GM23338 (cell line): ENCODE measurements at regions not wholly inside any gene's neighbourhood (a gene's known extent, or its start where the extent isn't known, plus 50 kb on each side); places are given as distances from the start of the nearest gene placed in this dataset.

Experiments used
- ATAC-seq: fragments of 200-7000 bp; cut with Tn5 transposase; 3 replicates; pipeline ENCODE4 v1.9.1; 2020
- DNase-seq: peaks from one replicate; pipeline ENCODE4 v3.0.0-alpha.2; 2015; ENCODE audit warnings: low spot score
- H2AFZ ChIP-seq: fragments of 200-600 bp; sonication (generic); 2 replicates; pipeline ENCODE4 v1.8.0; 2016; ENCODE audit warnings: antibody characterized with exemption, mild to moderate bottlenecking, moderate library complexity
- H3F3A ChIP-seq: fragments of 200-600 bp; sonication (generic); replicated peaks from 2 replicates; pipeline ENCODE4 v1.8.0; 2017; ENCODE audit warnings: antibody characterized with exemption, mixed run types, low read depth
- H3K27ac ChIP-seq: fragments of 200-600 bp; sonication (generic); 2 replicates; pipeline ENCODE4 v1.6.1; 2016; ENCODE audit warnings: low read depth
- H3K27me3 ChIP-seq: fragments of 200-600 bp; sonication (generic); 2 replicates; pipeline ENCODE4 v1.8.0; 2016; ENCODE audit warnings: mild to moderate bottlenecking, mixed run types, moderate library complexity; ENCODE audit not compliant: insufficient read depth
- H3K36me3 ChIP-seq: fragments of 200-600 bp; sonication (generic); 2 replicates; pipeline ENCODE4 v1.8.0; 2016; ENCODE audit warnings: mild to moderate bottlenecking; ENCODE audit not compliant: insufficient read depth
- H3K4me1 ChIP-seq: fragments of 200-600 bp; sonication (generic); 2 replicates; pipeline ENCODE4 v1.8.0; 2016; ENCODE audit warnings: mild to moderate bottlenecking, moderate library complexity; ENCODE audit not compliant: insufficient read depth
- H3K4me2 ChIP-seq: fragments of 200-600 bp; sonication (generic); 2 replicates; pipeline ENCODE4 v1.7.1; 2017; ENCODE audit warnings: mixed run types
- H3K4me3 ChIP-seq: fragments of 200-600 bp; sonication (generic); 2 replicates; pipeline ENCODE4 v1.6.1; 2016; ENCODE audit warnings: mixed run types
- H3K79me2 ChIP-seq: fragments of 200-600 bp; sonication (generic); replicated peaks from 2 replicates; pipeline ENCODE4 v1.8.0; 2017; ENCODE audit warnings: mild to moderate bottlenecking; ENCODE audit not compliant: insufficient read depth
- H3K9me2 ChIP-seq: fragments of 200-600 bp; sonication (generic); 2 replicates; pipeline ENCODE4 v1.8.0; 2017; ENCODE audit not compliant: insufficient read depth
- H4K20me1 ChIP-seq: fragments of 200-600 bp; sonication (generic); replicated peaks from 2 replicates; pipeline ENCODE4 v1.8.0; 2017; ENCODE audit warnings: mild to moderate bottlenecking; ENCODE audit not compliant: insufficient read depth
- H3K27ac Mint-ChIP-seq: 2 replicates; pipeline ENCODE4 v1.8.0; 2020; ENCODE audit warnings: inconsistent platforms, mild to moderate bottlenecking, moderate library complexity, mixed read lengths
- H3K27me3 Mint-ChIP-seq: 3 replicates; pipeline ENCODE4 v1.8.0; 2022; ENCODE audit warnings: low read depth, mild to moderate bottlenecking, moderate library complexity, mixed read lengths, inconsistent platforms; ENCODE audit not compliant: insufficient read depth, poor library complexity
- H3K36me3 Mint-ChIP-seq: 3 replicates; pipeline ENCODE4 v1.8.0; 2021; ENCODE audit warnings: low read depth, mild to moderate bottlenecking, inconsistent platforms, moderate library complexity, mixed read lengths
- H3K4me1 Mint-ChIP-seq: 3 replicates; pipeline ENCODE4 v1.8.0; 2020; ENCODE audit warnings: mild to moderate bottlenecking, inconsistent platforms, mixed read lengths
- H3K4me3 Mint-ChIP-seq: 3 replicates; pipeline ENCODE4 v1.8.0; 2021; ENCODE audit warnings: moderate library complexity, mild to moderate bottlenecking, inconsistent platforms, mixed read lengths
- H3K9me3 Mint-ChIP-seq: 3 replicates; pipeline ENCODE4 v1.8.0; 2020; ENCODE audit warnings: moderate library complexity, mild to moderate bottlenecking, inconsistent platforms, mixed read lengths
- CREB1 ChIP-seq: fragments of 250-450 bp; sonication (Bioruptor Pico); IDR thresholded peaks from 2 replicates; pipeline ENCODE4 v1.5.0; 2020; ENCODE audit warnings: low read depth, mild to moderate bottlenecking, moderate library complexity
- EZH2 ChIP-seq: fragments of 200-600 bp; sonication (generic); IDR thresholded peaks from one replicate; pipeline ENCODE4 v1.8.0; 2017; ENCODE audit warnings: antibody characterized with exemption, mild to moderate bottlenecking, low read depth; ENCODE audit not compliant: unreplicated experiment
- EZH2phosphoT487 ChIP-seq: fragments of 200-600 bp; sonication (generic); IDR thresholded peaks from one replicate; pipeline ENCODE4 v1.8.1; 2018; ENCODE audit warnings: antibody characterized with exemption; ENCODE audit not compliant: unreplicated experiment
- JUNB ChIP-seq: IDR thresholded peaks from one replicate; pipeline ENCODE4 v1.6.1; 2016; ENCODE audit warnings: antibody characterized with exemption; ENCODE audit not compliant: unreplicated experiment
- NANOG ChIP-seq: IDR thresholded peaks from 2 replicates; pipeline ENCODE4 v1.6.1; 2016; ENCODE audit warnings: antibody characterized with exemption, borderline replicate concordance
- ZNF331 ChIP-seq: fragments of 250-450 bp; sonication (Bioruptor Pico); IDR thresholded peaks from 2 replicates; pipeline ENCODE4 v1.5.0; 2020; ENCODE audit warnings: low read depth, mild to moderate bottlenecking, moderate library complexity
- TF ChIP-seq, protein P1 (sequence below): IDR thresholded peaks from 2 replicates; pipeline ENCODE4 v1.6.1; 2016; ENCODE audit warnings: antibody characterized with exemption
- TF ChIP-seq, protein P2 (sequence below): fragments of 250-450 bp; sonication (Bioruptor Pico); IDR thresholded peaks from 2 replicates; pipeline ENCODE4 v1.5.0; 2020; ENCODE audit warnings: mild to moderate bottlenecking, moderate library complexity

DNA sequence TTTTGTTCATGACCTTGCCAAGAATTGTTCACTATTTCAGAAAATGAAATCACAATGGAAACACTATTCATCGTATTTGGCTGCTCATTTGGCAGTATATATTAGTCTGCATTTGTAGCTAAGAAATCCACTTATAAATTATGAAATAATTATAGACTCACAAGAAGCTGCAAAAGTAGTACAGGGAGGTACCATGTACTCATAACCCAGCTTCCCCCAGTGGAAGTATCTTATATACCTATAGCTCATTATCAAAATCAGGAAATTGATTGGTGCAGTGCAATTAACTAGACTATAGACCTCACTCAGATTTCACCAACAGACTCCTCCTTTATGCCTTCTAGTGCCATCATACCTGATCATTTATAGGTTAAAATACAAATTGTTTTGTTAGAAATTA lies 178.8 kb upstream of the VASH1 start (continued):
- TF ChIP-seq, protein P1, sequence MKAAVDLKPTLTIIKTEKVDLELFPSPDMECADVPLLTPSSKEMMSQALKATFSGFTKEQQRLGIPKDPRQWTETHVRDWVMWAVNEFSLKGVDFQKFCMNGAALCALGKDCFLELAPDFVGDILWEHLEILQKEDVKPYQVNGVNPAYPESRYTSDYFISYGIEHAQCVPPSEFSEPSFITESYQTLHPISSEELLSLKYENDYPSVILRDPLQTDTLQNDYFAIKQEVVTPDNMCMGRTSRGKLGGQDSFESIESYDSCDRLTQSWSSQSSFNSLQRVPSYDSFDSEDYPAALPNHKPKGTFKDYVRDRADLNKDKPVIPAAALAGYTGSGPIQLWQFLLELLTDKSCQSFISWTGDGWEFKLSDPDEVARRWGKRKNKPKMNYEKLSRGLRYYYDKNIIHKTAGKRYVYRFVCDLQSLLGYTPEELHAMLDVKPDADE: no peak
- TF ChIP-seq EZH2 (no peak), EZH2phosphoT487 (no peak), NANOG (no peak), ZNF331 (CRISPR knock-in tag) (no peak)
- TF ChIP-seq, protein P2, sequence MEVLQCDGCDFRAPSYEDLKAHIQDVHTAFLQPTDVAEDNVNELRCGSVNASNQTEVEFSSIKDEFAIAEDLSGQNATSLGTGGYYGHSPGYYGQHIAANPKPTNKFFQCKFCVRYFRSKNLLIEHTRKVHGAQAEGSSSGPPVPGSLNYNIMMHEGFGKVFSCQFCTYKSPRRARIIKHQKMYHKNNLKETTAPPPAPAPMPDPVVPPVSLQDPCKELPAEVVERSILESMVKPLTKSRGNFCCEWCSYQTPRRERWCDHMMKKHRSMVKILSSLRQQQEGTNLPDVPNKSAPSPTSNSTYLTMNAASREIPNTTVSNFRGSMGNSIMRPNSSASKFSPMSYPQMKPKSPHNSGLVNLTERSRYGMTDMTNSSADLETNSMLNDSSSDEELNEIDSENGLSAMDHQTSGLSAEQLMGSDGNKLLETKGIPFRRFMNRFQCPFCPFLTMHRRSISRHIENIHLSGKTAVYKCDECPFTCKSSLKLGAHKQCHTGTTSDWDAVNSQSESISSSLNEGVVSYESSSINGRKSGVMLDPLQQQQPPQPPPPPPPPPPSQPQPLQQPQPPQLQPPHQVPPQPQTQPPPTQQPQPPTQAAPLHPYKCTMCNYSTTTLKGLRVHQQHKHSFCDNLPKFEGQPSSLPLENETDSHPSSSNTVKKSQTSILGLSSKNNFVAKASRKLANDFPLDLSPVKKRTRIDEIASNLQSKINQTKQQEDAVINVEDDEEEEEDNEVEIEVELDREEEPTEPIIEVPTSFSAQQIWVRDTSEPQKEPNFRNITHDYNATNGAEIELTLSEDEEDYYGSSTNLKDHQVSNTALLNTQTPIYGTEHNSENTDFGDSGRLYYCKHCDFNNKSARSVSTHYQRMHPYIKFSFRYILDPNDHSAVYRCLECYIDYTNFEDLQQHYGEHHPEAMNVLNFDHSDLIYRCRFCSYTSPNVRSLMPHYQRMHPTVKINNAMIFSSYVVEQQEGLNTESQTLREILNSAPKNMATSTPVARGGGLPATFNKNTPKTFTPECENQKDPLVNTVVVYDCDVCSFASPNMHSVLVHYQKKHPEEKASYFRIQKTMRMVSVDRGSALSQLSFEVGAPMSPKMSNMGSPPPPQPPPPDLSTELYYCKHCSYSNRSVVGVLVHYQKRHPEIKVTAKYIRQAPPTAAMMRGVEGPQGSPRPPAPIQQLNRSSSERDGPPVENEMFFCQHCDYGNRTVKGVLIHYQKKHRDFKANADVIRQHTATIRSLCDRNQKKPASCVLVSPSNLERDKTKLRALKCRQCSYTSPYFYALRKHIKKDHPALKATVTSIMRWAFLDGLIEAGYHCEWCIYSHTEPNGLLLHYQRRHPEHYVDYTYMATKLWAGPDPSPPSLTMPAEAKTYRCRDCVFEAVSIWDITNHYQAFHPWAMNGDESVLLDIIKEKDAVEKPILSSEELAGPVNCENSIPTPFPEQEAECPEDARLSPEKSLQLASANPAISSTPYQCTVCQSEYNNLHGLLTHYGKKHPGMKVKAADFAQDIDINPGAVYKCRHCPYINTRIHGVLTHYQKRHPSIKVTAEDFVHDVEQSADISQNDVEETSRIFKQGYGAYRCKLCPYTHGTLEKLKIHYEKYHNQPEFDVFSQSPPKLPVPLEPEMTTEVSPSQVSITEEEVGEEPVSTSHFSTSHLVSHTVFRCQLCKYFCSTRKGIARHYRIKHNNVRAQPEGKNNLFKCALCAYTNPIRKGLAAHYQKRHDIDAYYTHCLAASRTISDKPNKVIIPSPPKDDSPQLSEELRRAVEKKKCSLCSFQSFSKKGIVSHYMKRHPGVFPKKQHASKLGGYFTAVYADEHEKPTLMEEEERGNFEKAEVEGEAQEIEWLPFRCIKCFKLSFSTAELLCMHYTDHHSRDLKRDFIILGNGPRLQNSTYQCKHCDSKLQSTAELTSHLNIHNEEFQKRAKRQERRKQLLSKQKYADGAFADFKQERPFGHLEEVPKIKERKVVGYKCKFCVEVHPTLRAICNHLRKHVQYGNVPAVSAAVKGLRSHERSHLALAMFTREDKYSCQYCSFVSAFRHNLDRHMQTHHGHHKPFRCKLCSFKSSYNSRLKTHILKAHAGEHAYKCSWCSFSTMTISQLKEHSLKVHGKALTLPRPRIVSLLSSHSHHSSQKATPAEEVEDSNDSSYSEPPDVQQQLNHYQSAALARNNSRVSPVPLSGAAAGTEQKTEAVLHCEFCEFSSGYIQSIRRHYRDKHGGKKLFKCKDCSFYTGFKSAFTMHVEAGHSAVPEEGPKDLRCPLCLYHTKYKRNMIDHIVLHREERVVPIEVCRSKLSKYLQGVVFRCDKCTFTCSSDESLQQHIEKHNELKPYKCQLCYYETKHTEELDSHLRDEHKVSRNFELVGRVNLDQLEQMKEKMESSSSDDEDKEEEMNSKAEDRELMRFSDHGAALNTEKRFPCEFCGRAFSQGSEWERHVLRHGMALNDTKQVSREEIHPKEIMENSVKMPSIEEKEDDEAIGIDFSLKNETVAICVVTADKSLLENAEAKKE (CRISPR knock-in tag): no peak

DNA sequence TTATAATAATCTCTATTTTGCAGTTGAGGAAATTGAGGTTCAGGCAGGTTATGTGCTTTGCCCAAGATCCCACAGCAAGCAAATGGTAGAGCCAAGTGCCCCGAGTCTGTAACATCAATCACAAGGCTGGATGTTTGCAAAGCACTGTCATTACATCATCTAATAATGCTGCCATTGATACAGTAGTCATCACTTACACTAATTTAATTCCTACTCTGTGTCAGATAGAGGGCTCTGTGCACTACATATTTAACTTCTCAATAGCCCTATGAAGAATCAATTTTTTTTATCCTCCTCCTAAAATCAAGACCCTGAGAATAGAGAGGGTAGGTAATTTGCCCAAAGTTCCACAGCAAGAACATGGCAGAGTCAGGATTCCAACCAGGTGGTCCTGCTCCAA lies 178.1 kb upstream of the VASH1 start:
- H3K4me2 ChIP-seq: no peak overlapping the region
- ATAC-seq: no peak

More for the DNA sequence above, 178.1 kb upstream of the VASH1 start:
- no peaks in the 10 kb centered on the region for H3K4me1 Mint-ChIP-seq
- H3K79me2 ChIP-seq: no peaks in the 10 kb centered on the region
- no peak overlapping the region for H3K4me3 Mint-ChIP-seq
- H3F3A ChIP-seq: no peaks in the 10 kb centered on the region
- H3K4me3 ChIP-seq: no peak overlapping the region
- no peak overlapping the region for H3K27ac ChIP-seq
- peaks cover 6% of the 10 kb centered on the region for H3K27me3 Mint-ChIP-seq
- H3K9me2 ChIP-seq: no peaks in the 10 kb centered on the region
- no peaks in the 10 kb centered on the region for H3K27me3 ChIP-seq
- H3K4me1 ChIP-seq: no peaks in the 10 kb centered on the region
- no peaks in the 10 kb centered on the region for H3K36me3 ChIP-seq
- peaks cover 8% of the 10 kb centered on the region; the same call in 1 of the 3 replicates for H3K9me3 Mint-ChIP-seq
- H3K27ac Mint-ChIP-seq: no peak overlapping the region
- H4K20me1 ChIP-seq: no peaks in the 10 kb centered on the region
- H2AFZ ChIP-seq: no peak overlapping the region
- DNase-seq: no peak
- H3K36me3 Mint-ChIP-seq: no peaks in the 10 kb centered on the region
- TF ChIP-seq, protein P2 (CRISPR knock-in tag): no peak
- no peak for TF ChIP-seq CREB1 (CRISPR knock-in tag)
- TF ChIP-seq EZH2: no peak
- TF ChIP-seq EZH2phosphoT487: no peak
- no peak for TF ChIP-seq JUNB
- no peak for TF ChIP-seq NANOG
